Endodermal cell (in vitro differentiated cells): ENCODE measurements at regions not wholly inside any gene's neighbourhood (a gene's known extent, or its start where the extent isn't known, plus 50 kb on each side); places are given as distances from the start of the nearest gene placed in this dataset.
A peak's percentile ranks its signal among the peaks of the same experiment; 100 is the strongest.

ENCODE experiments used
- DNase-seq: peaks from one replicate; pipeline ENCODE4 v3.0.0-alpha.2; 2017
- H3K27ac ChIP-seq: 2 replicates; pipeline ENCODE4 v1.5.1; 2013; ENCODE audit warnings: mild to moderate bottlenecking, low read depth, low read length, moderate library complexity
- H3K27me3 ChIP-seq: 2 replicates; pipeline ENCODE4 v1.6.1; 2013; ENCODE audit warnings: mild to moderate bottlenecking, low read length, moderate library complexity; ENCODE audit not compliant: insufficient read depth, control insufficient read depth, poor library complexity, severe bottlenecking
- H3K36me3 ChIP-seq: 2 replicates; pipeline ENCODE4 v1.7.0; 2013; ENCODE audit warnings: mild to moderate bottlenecking, low read length, moderate library complexity; ENCODE audit not compliant: control insufficient read depth, insufficient read depth
- H3K4me1 ChIP-seq: one replicate; pipeline ENCODE4 v1.7.0; 2013; ENCODE audit warnings: low read length; ENCODE audit not compliant: control insufficient read depth, insufficient read depth
- H3K4me3 ChIP-seq: 2 replicates; pipeline ENCODE4 v1.5.1; 2013; ENCODE audit warnings: mild to moderate bottlenecking, low read length, moderate library complexity
- H3K9ac ChIP-seq: 2 replicates; pipeline ENCODE4 v1.6.1; 2013; ENCODE audit warnings: mild to moderate bottlenecking, low read length, moderate library complexity; ENCODE audit not compliant: poor library complexity, severe bottlenecking; ENCODE audit errors: extremely low read depth
- H3K9me3 ChIP-seq: 2 replicates; pipeline ENCODE4 v1.6.1; 2013; ENCODE audit warnings: mild to moderate bottlenecking, low read length, moderate library complexity; ENCODE audit not compliant: control insufficient read depth
- H3K27ac Mint-ChIP-seq: 2 replicates; pipeline ENCODE4 v1.8.0; 2020; ENCODE audit warnings: mixed read lengths
- H3K27me3 Mint-ChIP-seq: 2 replicates; pipeline ENCODE4 v1.8.0; 2021; ENCODE audit warnings: mild to moderate bottlenecking, mixed read lengths; ENCODE audit not compliant: insufficient read depth
- H3K36me3 Mint-ChIP-seq: 2 replicates; pipeline ENCODE4 v1.8.0; 2020; ENCODE audit warnings: low read depth, mixed read lengths
- H3K4me1 Mint-ChIP-seq: 2 replicates; pipeline ENCODE4 v1.8.0; 2020; ENCODE audit warnings: mixed read lengths
- H3K4me3 Mint-ChIP-seq: 2 replicates; pipeline ENCODE4 v1.8.0; 2020; ENCODE audit warnings: mild to moderate bottlenecking, moderate library complexity, mixed read lengths
- H3K9me3 Mint-ChIP-seq: 2 replicates; pipeline ENCODE4 v1.8.0; 2020; ENCODE audit warnings: mild to moderate bottlenecking, mixed read lengths
- WGBS, 2 experiments: methylation state at CpG; one replicate each; pipeline versions ENCODE4 v1.1.5 to v1.1.7; 2013; ENCODE audit warnings: missing lambda C conversion rate in 2 of 2, mixed read lengths in 1 of 2; ENCODE audit not compliant: insufficient coverage in 1 of 2, insufficient read length in 1 of 2; 5-methylcytosine and 5-hydroxymethylcytosine counted together
- TF ChIP-seq, protein P1 (sequence below): fragments of 200-600 bp; sonication (generic); conservative IDR thresholded peaks from 2 replicates; pipeline ENCODE4 v1.5.0; 2021; ENCODE audit warnings: antibody characterized with exemption, mild to moderate bottlenecking

DNA sequence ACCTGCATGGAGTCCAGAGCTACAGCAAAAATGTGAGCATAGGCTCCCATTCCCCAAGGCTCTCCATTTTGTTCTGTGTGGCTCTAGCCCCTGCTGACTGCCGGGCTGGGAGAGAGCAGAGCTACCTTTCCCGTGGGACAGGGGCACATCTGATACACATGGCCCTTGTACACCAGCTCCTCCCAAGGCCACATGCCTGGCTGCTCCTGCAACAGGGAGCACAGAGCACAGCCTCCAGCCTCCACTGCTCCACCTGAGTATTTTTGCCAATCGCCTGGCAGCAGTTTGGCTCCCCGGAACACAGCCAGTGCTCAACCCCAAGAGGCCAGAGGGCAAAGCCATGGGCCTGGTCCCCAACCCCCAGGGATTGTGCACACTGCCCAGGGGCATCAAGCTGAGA, 146.5 kb downstream of the CHD1L start:
- Histone ChIP-seq H3K27ac (no peak overlapping the region), H3K4me1 (no peaks in the 10 kb centered on the region), H3K9ac (no peak overlapping the region), H3K27me3 (no peaks in the 10 kb centered on the region), H3K9me3 (peaks cover 8% of the 10 kb centered on the region), H3K36me3 (no peaks in the 10 kb centered on the region), H3K4me3 (no peak overlapping the region)
- WGBS, 2 experiments, result 92 to 94% methylated on average over 3 to 4 of the region's 4 CpGs
- no peak overlapping the region for H3K27ac Mint-ChIP-seq
- H3K36me3 Mint-ChIP-seq, result no peaks in the 10 kb centered on the region
- no peaks in the 10 kb centered on the region for H3K27me3 Mint-ChIP-seq
- no peak for DNase-seq
- TF ChIP-seq, protein P1, sequence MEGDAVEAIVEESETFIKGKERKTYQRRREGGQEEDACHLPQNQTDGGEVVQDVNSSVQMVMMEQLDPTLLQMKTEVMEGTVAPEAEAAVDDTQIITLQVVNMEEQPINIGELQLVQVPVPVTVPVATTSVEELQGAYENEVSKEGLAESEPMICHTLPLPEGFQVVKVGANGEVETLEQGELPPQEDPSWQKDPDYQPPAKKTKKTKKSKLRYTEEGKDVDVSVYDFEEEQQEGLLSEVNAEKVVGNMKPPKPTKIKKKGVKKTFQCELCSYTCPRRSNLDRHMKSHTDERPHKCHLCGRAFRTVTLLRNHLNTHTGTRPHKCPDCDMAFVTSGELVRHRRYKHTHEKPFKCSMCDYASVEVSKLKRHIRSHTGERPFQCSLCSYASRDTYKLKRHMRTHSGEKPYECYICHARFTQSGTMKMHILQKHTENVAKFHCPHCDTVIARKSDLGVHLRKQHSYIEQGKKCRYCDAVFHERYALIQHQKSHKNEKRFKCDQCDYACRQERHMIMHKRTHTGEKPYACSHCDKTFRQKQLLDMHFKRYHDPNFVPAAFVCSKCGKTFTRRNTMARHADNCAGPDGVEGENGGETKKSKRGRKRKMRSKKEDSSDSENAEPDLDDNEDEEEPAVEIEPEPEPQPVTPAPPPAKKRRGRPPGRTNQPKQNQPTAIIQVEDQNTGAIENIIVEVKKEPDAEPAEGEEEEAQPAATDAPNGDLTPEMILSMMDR, result no peak
- no peak overlapping the region for H3K4me3 Mint-ChIP-seq
- H3K9me3 Mint-ChIP-seq, result peaks cover 5% of the 10 kb centered on the region
- H3K4me1 Mint-ChIP-seq, result no peaks in the 10 kb centered on the region

DNA sequence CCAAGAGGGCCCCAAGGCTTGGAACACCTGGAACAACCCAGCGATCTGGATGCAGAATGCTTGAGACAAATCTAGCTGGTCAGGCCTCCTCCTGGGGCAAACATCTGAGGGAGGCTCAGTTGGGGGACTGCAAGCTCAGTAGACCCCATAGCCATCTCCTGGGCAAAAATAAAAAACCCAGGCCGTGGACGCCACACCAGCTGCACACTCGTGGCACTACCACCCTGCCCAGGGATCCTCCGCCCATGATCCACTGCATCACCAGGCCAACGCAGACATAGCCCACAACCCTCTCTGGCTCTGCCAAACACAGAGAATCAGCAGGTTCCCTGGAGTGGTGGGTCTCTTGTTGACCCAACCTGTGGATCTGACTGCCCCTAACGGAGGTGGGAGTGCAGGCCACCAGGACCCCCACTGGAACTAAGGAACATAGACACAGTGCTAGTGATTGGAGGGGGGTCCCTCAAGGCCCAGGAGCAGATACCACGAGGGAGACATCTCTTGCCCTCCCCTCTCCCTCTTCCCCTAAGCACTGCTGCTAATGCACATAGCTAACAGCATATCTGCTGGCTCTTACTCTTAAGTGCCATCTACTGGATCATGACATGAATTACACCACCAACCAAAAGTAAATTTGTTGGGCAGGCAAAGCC, 147.2 kb downstream of the CHD1L start:
- WGBS, 2 experiments, result 77 to 80% methylated on average over 5 to 8 of the region's 8 CpGs
- no peaks in the 10 kb centered on the region for H3K27me3 ChIP-seq
- peaks cover 8% of the 10 kb centered on the region for H3K9me3 ChIP-seq
- TF ChIP-seq, protein P1, result peak; percentile 82
- H3K9ac ChIP-seq, result no peak overlapping the region
- DNase-seq, result peak; percentile 73
- Mint-ChIP-seq H3K27ac (no peak overlapping the region), H3K9me3 (peaks cover 5% of the 10 kb centered on the region), H3K4me1 (no peaks in the 10 kb centered on the region), H3K4me3 (no peak overlapping the region), H3K27me3 (no peaks in the 10 kb centered on the region), H3K36me3 (no peaks in the 10 kb centered on the region)
- H3K36me3 ChIP-seq, result no peaks in the 10 kb centered on the region
- no peak overlapping the region for H3K4me3 ChIP-seq
- no peaks in the 10 kb centered on the region for H3K4me1 ChIP-seq
- H3K27ac ChIP-seq, result no peak overlapping the region

DNA sequence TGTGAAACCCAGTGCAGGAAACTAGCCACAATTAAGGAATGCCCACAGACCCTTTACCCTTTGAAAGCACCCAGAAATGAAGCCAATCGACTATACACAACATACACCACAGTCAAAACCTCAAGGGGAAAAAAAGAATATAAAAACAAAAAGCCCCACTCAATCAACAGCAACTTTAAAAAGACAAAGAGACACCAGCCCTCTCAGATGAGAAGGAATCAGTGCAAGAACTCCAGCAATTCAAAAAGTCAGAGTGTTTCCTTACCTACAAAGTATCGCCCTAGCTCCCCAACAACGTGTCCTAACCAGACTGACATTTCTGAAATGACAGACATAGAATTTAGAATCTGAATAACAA, 147.7 kb downstream of the CHD1L start:
- no peak overlapping the region for H3K27ac Mint-ChIP-seq
- 17 to 40% methylated on average over 1 to 3 of the region's 3 CpGs for WGBS, 2 experiments

More for the DNA sequence above, 147.7 kb downstream of the CHD1L start:
- no peaks in the 10 kb centered on the region for H3K27me3 ChIP-seq
- H3K4me1 ChIP-seq, result no peaks in the 10 kb centered on the region
- H3K27ac ChIP-seq, result no peak overlapping the region
- Mint-ChIP-seq H3K9me3 (peaks cover 5% of the 10 kb centered on the region), H3K4me3 (no peak overlapping the region), H3K4me1 (no peaks in the 10 kb centered on the region), H3K36me3 (no peaks in the 10 kb centered on the region), H3K27me3 (no peaks in the 10 kb centered on the region)
- H3K4me3 ChIP-seq, result no peak overlapping the region
- DNase-seq, result no peak
- TF ChIP-seq, protein P1, result no peak
- H3K36me3 ChIP-seq, result no peaks in the 10 kb centered on the region
- peaks cover 8% of the 10 kb centered on the region for H3K9me3 ChIP-seq
- H3K9ac ChIP-seq, result no peak overlapping the region
